Smooth muscle cell (in vitro differentiated cells): ENCODE measurements at regions not wholly inside any gene's neighbourhood (a gene's known extent, or its start where the extent isn't known, plus 50 kb on each side); places are given as distances from the start of the nearest gene placed in this dataset.
A peak's percentile ranks its signal among the peaks of the same experiment; 100 is the strongest.

Experiments
- DNase-seq: peaks from one replicate; lab custom pipeline; 2025; ENCODE audit not compliant: unreplicated experiment; lab: John Stamatoyannopoulos, UW
- H2AFZ ChIP-seq: fragments of 200-600 bp; sonication (generic); 2 replicates; pipeline ENCODE4 v1.6.0; 2016; ENCODE audit warnings: antibody characterized with exemption, low read depth, mild to moderate bottlenecking
- H3F3A ChIP-seq: fragments of 200-600 bp; sonication (generic); 2 replicates; pipeline ENCODE4 v1.6.0; 2017; ENCODE audit warnings: antibody characterized with exemption, low read depth
- H3K27ac ChIP-seq: fragments of 200-600 bp; sonication (generic); 2 replicates; pipeline ENCODE4 v1.5.1; 2016; ENCODE audit warnings: low read depth, mild to moderate bottlenecking
- H3K27me3 ChIP-seq: fragments of 200-600 bp; sonication (generic); 2 replicates; pipeline ENCODE4 v1.6.1; 2016; ENCODE audit warnings: low read depth, mild to moderate bottlenecking
- H3K36me3 ChIP-seq: fragments of 200-600 bp; sonication (generic); 2 replicates; pipeline ENCODE4 v1.5.1; 2016; ENCODE audit warnings: low read depth
- H3K4me1 ChIP-seq: fragments of 200-600 bp; sonication (generic); 2 replicates; pipeline ENCODE4 v1.5.1; 2016; ENCODE audit warnings: low read depth
- H3K4me2 ChIP-seq: fragments of 200-600 bp; sonication (generic); 2 replicates; pipeline ENCODE4 v1.6.0; 2016; ENCODE audit warnings: mild to moderate bottlenecking
- H3K4me3 ChIP-seq: fragments of 200-600 bp; sonication (generic); 2 replicates; pipeline ENCODE4 v1.5.1; 2016; ENCODE audit warnings: mild to moderate bottlenecking
- H3K79me2 ChIP-seq: fragments of 200-600 bp; sonication (generic); 2 replicates; pipeline ENCODE4 v1.6.0; 2016; ENCODE audit warnings: low read depth, mild to moderate bottlenecking
- H3K9ac ChIP-seq: fragments of 200-600 bp; sonication (generic); 2 replicates; pipeline ENCODE4 v1.6.0; 2016; ENCODE audit warnings: low read depth
- H3K9me3 ChIP-seq: fragments of 200-600 bp; sonication (generic); replicated peaks from 2 replicates; pipeline ENCODE4 v1.5.1; 2016; ENCODE audit warnings: low read depth
- H4K20me1 ChIP-seq: fragments of 200-600 bp; sonication (generic); 2 replicates; pipeline ENCODE4 v1.6.0; 2016; ENCODE audit warnings: low read depth
- CTCF ChIP-seq: fragments of 200-600 bp; sonication (generic); IDR thresholded peaks from 2 replicates; pipeline ENCODE4 v1.5.1; 2017; ENCODE audit warnings: borderline replicate concordance, mild to moderate bottlenecking, antibody characterized with exemption; ENCODE audit not compliant: insufficient read depth, poor library complexity, severe bottlenecking
- WGBS: methylation state at CpG from one replicate; pipeline ENCODE4 v1.1.7; 2016; ENCODE audit warnings: low lambda C conversion rate; 5-methylcytosine and 5-hydroxymethylcytosine counted together

- Histone ChIP-seq H3F3A (no peaks in the 10 kb centered on the region), H3K36me3 (no peaks in the 10 kb centered on the region), H3K9me3 (no peaks in the 10 kb centered on the region), H3K79me2 (no peaks in the 10 kb centered on the region), H3K4me1 (no peaks in the 10 kb centered on the region), H3K27me3 (no peaks in the 10 kb centered on the region), H3K27ac (no peak overlapping the region), H4K20me1 (no peaks in the 10 kb centered on the region), H2AFZ (no peak overlapping the region), H3K4me3 (no peak overlapping the region), H3K9ac (no peak overlapping the region), H3K4me2 (no peak overlapping the region)
- DNase-seq: no peak
- TF ChIP-seq CTCF: no peak
- WGBS: 71% methylated on average over 3 of the region's 3 CpGs
These were observed 332.2 kb upstream of the RAG2 start for GRCh38 chr11:36930256-36930655.

- H3K27me3 ChIP-seq: no peaks in the 10 kb centered on the region
- H3K27ac ChIP-seq: no peak overlapping the region
- no peak for DNase-seq
- H4K20me1 ChIP-seq: no peaks in the 10 kb centered on the region
- H3K4me2 ChIP-seq: no peak overlapping the region
- no peak overlapping the region for H2AFZ ChIP-seq
- TF ChIP-seq CTCF: no peak
- no peaks in the 10 kb centered on the region for H3F3A ChIP-seq
- no peak overlapping the region for H3K9ac ChIP-seq
- no peak overlapping the region for H3K4me3 ChIP-seq
- H3K79me2 ChIP-seq: no peaks in the 10 kb centered on the region
- H3K9me3 ChIP-seq: no peaks in the 10 kb centered on the region
- H3K36me3 ChIP-seq: no peaks in the 10 kb centered on the region
- no peaks in the 10 kb centered on the region for H3K4me1 ChIP-seq
- WGBS: 97% methylated on average over 1 of the region's 1 CpG
These were observed 331.4 kb upstream of the RAG2 start for GRCh38 chr11:36929401-36929800.

GRCh38 chr11:36928621-36929020, 330.6 kb upstream of the RAG2 start:
- WGBS: 84% methylated on average over 1 of the region's 1 CpG
- H3K27ac ChIP-seq: no peak overlapping the region
- no peak overlapping the region for H2AFZ ChIP-seq
- H3K36me3 ChIP-seq: no peaks in the 10 kb centered on the region
- no peaks in the 10 kb centered on the region for H3K9me3 ChIP-seq
- DNase-seq: no peak
- H3K4me1 ChIP-seq: no peaks in the 10 kb centered on the region
- no peaks in the 10 kb centered on the region for H3K27me3 ChIP-seq
- H4K20me1 ChIP-seq: no peaks in the 10 kb centered on the region
- H3K4me2 ChIP-seq: no peak overlapping the region
- TF ChIP-seq CTCF: no peak
- no peaks in the 10 kb centered on the region for H3K79me2 ChIP-seq
- H3K4me3 ChIP-seq: no peak overlapping the region
- H3F3A ChIP-seq: no peaks in the 10 kb centered on the region
- no peak overlapping the region for H3K9ac ChIP-seq

- TF ChIP-seq CTCF: no peak
- 39% methylated on average over 1 of the region's 1 CpG for WGBS
- peak overlapping the region; percentile 18 for H3K4me2 ChIP-seq
These were observed 301.8 kb upstream of the RAG2 start for GRCh38 chr11:36899800-36900199.

More at GRCh38 chr11:36899800-36900199, 301.8 kb upstream of the RAG2 start:
- DNase-seq: no peak
- Histone ChIP-seq H4K20me1 (no peaks in the 10 kb centered on the region), H3K9me3 (no peaks in the 10 kb centered on the region), H3F3A (no peaks in the 10 kb centered on the region), H3K36me3 (no peaks in the 10 kb centered on the region), H3K27ac (no peak overlapping the region), H3K4me1 (peaks cover 16% of the 10 kb centered on the region), H3K4me3 (no peak overlapping the region), H3K79me2 (no peaks in the 10 kb centered on the region), H3K27me3 (no peaks in the 10 kb centered on the region), H2AFZ (no peak overlapping the region), H3K9ac (no peak overlapping the region)
